Hepatocyte (in vitro differentiated cells): ENCODE measurements at regions not wholly inside any gene's neighbourhood (a gene's known extent, or its start where the extent isn't known, plus 50 kb on each side); places are given as distances from the start of the nearest gene placed in this dataset.

Source experiments
- EZH2 ChIP-seq: fragments of 200-600 bp; sonication (generic); IDR thresholded peaks from 2 replicates; pipeline ENCODE4 v1.6.1; 2016; ENCODE audit warnings: antibody characterized with exemption, mild to moderate bottlenecking, borderline replicate concordance
- TF ChIP-seq, protein P1 (sequence below): fragments of 200-600 bp; sonication (generic); IDR thresholded peaks from 2 replicates; pipeline ENCODE4 v1.5.1; 2016; ENCODE audit warnings: antibody characterized with exemption, mild to moderate bottlenecking; ENCODE audit not compliant: poor library complexity

DNA sequence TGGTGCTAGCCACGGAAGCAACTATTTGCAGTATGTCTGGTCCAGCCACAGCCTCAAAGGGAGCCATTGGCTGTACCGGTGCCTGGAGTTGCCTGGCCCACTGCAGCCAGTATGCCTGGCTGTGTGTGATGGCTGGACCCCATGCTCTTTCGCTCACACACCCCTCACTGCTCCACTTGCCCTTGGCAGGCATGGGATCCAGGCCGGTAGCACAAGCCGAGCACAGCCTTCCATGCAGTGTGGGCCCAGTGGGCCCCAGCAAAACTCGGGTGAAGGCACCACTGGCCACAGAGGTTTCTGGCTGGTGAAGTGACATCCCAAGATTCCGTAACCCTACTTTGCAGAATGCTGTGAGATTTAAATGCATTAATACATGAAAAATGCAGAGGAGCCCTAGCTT lies 665.8 kb downstream of the PLPP3 start:
- TF ChIP-seq, protein P1, sequence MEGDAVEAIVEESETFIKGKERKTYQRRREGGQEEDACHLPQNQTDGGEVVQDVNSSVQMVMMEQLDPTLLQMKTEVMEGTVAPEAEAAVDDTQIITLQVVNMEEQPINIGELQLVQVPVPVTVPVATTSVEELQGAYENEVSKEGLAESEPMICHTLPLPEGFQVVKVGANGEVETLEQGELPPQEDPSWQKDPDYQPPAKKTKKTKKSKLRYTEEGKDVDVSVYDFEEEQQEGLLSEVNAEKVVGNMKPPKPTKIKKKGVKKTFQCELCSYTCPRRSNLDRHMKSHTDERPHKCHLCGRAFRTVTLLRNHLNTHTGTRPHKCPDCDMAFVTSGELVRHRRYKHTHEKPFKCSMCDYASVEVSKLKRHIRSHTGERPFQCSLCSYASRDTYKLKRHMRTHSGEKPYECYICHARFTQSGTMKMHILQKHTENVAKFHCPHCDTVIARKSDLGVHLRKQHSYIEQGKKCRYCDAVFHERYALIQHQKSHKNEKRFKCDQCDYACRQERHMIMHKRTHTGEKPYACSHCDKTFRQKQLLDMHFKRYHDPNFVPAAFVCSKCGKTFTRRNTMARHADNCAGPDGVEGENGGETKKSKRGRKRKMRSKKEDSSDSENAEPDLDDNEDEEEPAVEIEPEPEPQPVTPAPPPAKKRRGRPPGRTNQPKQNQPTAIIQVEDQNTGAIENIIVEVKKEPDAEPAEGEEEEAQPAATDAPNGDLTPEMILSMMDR: no peak
- no peak for TF ChIP-seq EZH2
